ENCODE measurements at regions not wholly inside any gene's neighbourhood (a gene's known extent, or its start where the extent isn't known, plus 50 kb on each side); places are given as distances from the start of the nearest gene placed in this dataset.

- no peak for TF ChIP-seq CTCF (conservative IDR thresholded peaks at IDR 0.05; ENCODE audit: low read depth, low read length)
- no peak for TF ChIP-seq EZH2 (IDR thresholded peaks at IDR 0.05; ENCODE audit: low read length, unreplicated experiment)
- TF ChIP-seq EZH2phosphoT487 (IDR thresholded peaks at IDR 0.05; ENCODE audit: borderline replicate concordance, low read length), result no peak
Measured at GRCh38 chr4:20570981-20571715, 129.1 kb upstream of the PACRGL start.
